GM21515 (cell line): ENCODE measurements at regions not wholly inside any gene's neighbourhood (a gene's known extent, or its start where the extent isn't known, plus 50 kb on each side); places are given as distances from the start of the nearest gene placed in this dataset.

Experiments used
- ATAC-seq: cut with Tn5 transposase; IDR thresholded peaks from one replicate; pipeline ENCODE4 v1.9.1; 2021; ENCODE audit not compliant: unreplicated experiment

GRCh38 chr13:24075137-24075975, 85.2 kb upstream of the SPATA13 start:
- no peak for ATAC-seq

- ATAC-seq = no peak
These were observed 84.4 kb upstream of the SPATA13 start for GRCh38 chr13:24076109-24076508.

- no peak for ATAC-seq
These were observed 83.9 kb upstream of the SPATA13 start for GRCh38 chr13:24076636-24077035.

GRCh38 chr13:24080134-24080533, 80.4 kb upstream of the SPATA13 start:
- no peak for ATAC-seq

- ATAC-seq = no peak
These were observed 79.1 kb upstream of the SPATA13 start for GRCh38 chr13:24081387-24081786.

- ATAC-seq = no peak
These were observed 77.4 kb upstream of the SPATA13 start for GRCh38 chr13:24083141-24083540.

- ATAC-seq = no peak
These were observed 76.6 kb upstream of the SPATA13 start for GRCh38 chr13:24083722-24084421.

GRCh38 chr13:24085662-24086061, 74.9 kb upstream of the SPATA13 start:
- no peak for ATAC-seq

GRCh38 chr13:24086642-24087041, 73.9 kb upstream of the SPATA13 start:
- no peak for ATAC-seq

- no peak for ATAC-seq
These were observed 72.8 kb upstream of the SPATA13 start for GRCh38 chr13:24087605-24088225.

GRCh38 chr13:24090049-24090448, 70.5 kb upstream of the SPATA13 start:
- no peak for ATAC-seq

- no peak for ATAC-seq
These were observed 69.4 kb upstream of the SPATA13 start for GRCh38 chr13:24091080-24091479.

- no peak for ATAC-seq
These were observed 68.4 kb upstream of the SPATA13 start for GRCh38 chr13:24092108-24092507.

GRCh38 chr13:24093047-24093446, 67.5 kb upstream of the SPATA13 start:
- ATAC-seq = no peak

- no peak for ATAC-seq
These were observed 63.9 kb upstream of the SPATA13 start for GRCh38 chr13:24096659-24097058.

- no peak for ATAC-seq
These were observed 63.5 kb upstream of the SPATA13 start for GRCh38 chr13:24097064-24097463.

- ATAC-seq = no peak
These were observed 62.9 kb upstream of the SPATA13 start for GRCh38 chr13:24097667-24098066.

- ATAC-seq = no peak
These were observed 61.0 kb upstream of the SPATA13 start for GRCh38 chr13:24099490-24099889.

- no peak for ATAC-seq
These were observed 60.3 kb upstream of the SPATA13 start for GRCh38 chr13:24100188-24100587.

- no peak for ATAC-seq
These were observed 56.6 kb upstream of the SPATA13 start for GRCh38 chr13:24103782-24104372.

GRCh38 chr13:24104723-24105122, 55.8 kb upstream of the SPATA13 start:
- no peak for ATAC-seq

- ATAC-seq = no peak
These were observed 54.1 kb upstream of the SPATA13 start for GRCh38 chr13:24106429-24106828.
